ENCODE measurements at regions not wholly inside any gene's neighbourhood (a gene's known extent, or its start where the extent isn't known, plus 50 kb on each side); places are given as distances from the start of the nearest gene placed in this dataset.

DNA sequence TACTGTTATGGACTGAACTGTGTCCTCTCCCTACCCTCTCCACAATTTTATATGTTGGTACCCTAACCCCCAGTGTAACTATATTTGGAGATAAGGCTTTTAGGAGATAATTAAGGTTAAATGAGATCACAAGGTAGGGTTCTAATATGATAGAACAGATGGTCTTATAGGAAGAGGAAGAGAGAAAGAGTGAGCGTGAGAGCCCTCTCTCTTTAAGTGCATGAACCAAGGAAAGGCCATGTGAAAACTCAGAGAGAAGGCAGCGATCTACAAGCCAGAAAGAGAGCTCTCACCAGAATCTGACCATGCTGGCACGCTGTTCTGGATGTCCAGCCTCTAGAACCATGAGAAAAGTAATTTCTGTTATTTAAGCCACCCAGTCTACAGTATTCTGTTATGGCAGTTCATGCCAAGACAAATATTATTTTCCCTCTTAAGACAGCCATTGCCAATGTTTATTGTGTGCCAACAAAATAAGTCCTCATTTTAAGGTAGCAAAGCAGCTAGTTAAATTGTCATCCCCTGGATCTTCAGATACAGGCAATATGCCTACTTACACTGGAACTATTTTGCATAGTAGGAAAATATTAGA lies 336.2 kb downstream of the MID1IP1 start:
- no peak for TF ChIP-seq RFX5 (IDR thresholded peaks at IDR 0.05; ENCODE audit: low read length)
- TF ChIP-seq RXRA (IDR thresholded peaks at IDR 0.05; ENCODE audit: borderline replicate concordance, low read depth): no peak
- no peak for TF ChIP-seq JUND (IDR thresholded peaks at IDR 0.05)
- no peak for TF ChIP-seq SIN3A (IDR thresholded peaks at IDR 0.05; ENCODE audit: borderline replicate concordance, low read depth, low read length)
- TF ChIP-seq, protein P1, sequence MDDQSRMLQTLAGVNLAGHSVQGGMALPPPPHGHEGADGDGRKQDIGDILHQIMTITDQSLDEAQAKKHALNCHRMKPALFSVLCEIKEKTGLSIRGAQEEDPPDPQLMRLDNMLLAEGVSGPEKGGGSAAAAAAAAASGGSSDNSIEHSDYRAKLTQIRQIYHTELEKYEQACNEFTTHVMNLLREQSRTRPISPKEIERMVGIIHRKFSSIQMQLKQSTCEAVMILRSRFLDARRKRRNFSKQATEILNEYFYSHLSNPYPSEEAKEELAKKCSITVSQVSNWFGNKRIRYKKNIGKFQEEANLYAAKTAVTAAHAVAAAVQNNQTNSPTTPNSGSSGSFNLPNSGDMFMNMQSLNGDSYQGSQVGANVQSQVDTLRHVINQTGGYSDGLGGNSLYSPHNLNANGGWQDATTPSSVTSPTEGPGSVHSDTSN (IDR thresholded peaks at IDR 0.05): no peak
- TF ChIP-seq SMC3 (IDR thresholded peaks at IDR 0.05; ENCODE audit: low read depth, low read length): no peak
- no peak for TF ChIP-seq EP300 (IDR thresholded peaks at IDR 0.05; ENCODE audit: borderline replicate concordance in 1 of 2, low read depth in 1 of 2, low read length in 1 of 2)
- no peak for TF ChIP-seq TEAD4 (IDR thresholded peaks at IDR 0.05; ENCODE audit: borderline replicate concordance, insufficient read depth)
- TF ChIP-seq, protein P2, sequence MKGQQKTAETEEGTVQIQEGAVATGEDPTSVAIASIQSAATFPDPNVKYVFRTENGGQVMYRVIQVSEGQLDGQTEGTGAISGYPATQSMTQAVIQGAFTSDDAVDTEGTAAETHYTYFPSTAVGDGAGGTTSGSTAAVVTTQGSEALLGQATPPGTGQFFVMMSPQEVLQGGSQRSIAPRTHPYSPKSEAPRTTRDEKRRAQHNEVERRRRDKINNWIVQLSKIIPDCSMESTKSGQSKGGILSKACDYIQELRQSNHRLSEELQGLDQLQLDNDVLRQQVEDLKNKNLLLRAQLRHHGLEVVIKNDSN (IDR thresholded peaks at IDR 0.05; ENCODE audit: borderline replicate concordance, low read depth): no peak
- TF ChIP-seq NRF1 (IDR thresholded peaks at IDR 0.05; ENCODE audit: low read depth, low read length): no peak
- no peak for TF ChIP-seq EZH2phosphoT487 (IDR thresholded peaks at IDR 0.05; ENCODE audit: borderline replicate concordance, low read depth)
- TF ChIP-seq, protein P3, sequence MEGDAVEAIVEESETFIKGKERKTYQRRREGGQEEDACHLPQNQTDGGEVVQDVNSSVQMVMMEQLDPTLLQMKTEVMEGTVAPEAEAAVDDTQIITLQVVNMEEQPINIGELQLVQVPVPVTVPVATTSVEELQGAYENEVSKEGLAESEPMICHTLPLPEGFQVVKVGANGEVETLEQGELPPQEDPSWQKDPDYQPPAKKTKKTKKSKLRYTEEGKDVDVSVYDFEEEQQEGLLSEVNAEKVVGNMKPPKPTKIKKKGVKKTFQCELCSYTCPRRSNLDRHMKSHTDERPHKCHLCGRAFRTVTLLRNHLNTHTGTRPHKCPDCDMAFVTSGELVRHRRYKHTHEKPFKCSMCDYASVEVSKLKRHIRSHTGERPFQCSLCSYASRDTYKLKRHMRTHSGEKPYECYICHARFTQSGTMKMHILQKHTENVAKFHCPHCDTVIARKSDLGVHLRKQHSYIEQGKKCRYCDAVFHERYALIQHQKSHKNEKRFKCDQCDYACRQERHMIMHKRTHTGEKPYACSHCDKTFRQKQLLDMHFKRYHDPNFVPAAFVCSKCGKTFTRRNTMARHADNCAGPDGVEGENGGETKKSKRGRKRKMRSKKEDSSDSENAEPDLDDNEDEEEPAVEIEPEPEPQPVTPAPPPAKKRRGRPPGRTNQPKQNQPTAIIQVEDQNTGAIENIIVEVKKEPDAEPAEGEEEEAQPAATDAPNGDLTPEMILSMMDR (IDR thresholded peaks at IDR 0.05): no peak
- TF ChIP-seq, protein P4, sequence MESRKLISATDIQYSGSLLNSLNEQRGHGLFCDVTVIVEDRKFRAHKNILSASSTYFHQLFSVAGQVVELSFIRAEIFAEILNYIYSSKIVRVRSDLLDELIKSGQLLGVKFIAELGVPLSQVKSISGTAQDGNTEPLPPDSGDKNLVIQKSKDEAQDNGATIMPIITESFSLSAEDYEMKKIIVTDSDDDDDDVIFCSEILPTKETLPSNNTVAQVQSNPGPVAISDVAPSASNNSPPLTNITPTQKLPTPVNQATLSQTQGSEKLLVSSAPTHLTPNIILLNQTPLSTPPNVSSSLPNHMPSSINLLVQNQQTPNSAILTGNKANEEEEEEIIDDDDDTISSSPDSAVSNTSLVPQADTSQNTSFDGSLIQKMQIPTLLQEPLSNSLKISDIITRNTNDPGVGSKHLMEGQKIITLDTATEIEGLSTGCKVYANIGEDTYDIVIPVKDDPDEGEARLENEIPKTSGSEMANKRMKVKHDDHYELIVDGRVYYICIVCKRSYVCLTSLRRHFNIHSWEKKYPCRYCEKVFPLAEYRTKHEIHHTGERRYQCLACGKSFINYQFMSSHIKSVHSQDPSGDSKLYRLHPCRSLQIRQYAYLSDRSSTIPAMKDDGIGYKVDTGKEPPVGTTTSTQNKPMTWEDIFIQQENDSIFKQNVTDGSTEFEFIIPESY (IDR thresholded peaks at IDR 0.05; ENCODE audit: borderline replicate concordance, low read depth): no peak
- TF ChIP-seq, protein P5, sequence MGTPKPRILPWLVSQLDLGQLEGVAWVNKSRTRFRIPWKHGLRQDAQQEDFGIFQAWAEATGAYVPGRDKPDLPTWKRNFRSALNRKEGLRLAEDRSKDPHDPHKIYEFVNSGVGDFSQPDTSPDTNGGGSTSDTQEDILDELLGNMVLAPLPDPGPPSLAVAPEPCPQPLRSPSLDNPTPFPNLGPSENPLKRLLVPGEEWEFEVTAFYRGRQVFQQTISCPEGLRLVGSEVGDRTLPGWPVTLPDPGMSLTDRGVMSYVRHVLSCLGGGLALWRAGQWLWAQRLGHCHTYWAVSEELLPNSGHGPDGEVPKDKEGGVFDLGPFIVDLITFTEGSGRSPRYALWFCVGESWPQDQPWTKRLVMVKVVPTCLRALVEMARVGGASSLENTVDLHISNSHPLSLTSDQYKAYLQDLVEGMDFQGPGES (IDR thresholded peaks at IDR 0.05; ENCODE audit: low read depth, low read length): no peak
- TF ChIP-seq MXI1 (IDR thresholded peaks at IDR 0.05; ENCODE audit: low read depth, low read length): no peak
- TF ChIP-seq MEF2A (IDR thresholded peaks at IDR 0.05; ENCODE audit: borderline replicate concordance, low read depth): no peak
- ChIA-PET POLR2A (no interaction called here), CTCF (no interaction called here)
- Histone ChIP-seq H3K4me1 (ENCODE audit: control insufficient read depth in 1 of 2, insufficient read depth in 2 of 2, low read depth in 1 of 2, low read length in 1 of 2) (no peaks in the 10 kb centered on the region), H4K20me1 (ENCODE audit: insufficient read depth) (no peaks in the 10 kb centered on the region), H3K9me3 (no peaks in the 10 kb centered on the region), H3K79me2 (ENCODE audit: insufficient read depth) (no peaks in the 10 kb centered on the region), H2AFZ (ENCODE audit: low read depth) (no peak overlapping the region), H3F3A (replicated peaks; ENCODE audit: insufficient read depth) (no peaks in the 10 kb centered on the region), H3K27me3 (ENCODE audit: insufficient read depth) (no peaks in the 10 kb centered on the region), H3K9me2 (no peaks in the 10 kb centered on the region), H3K4me3 (ENCODE audit: low read depth in 2 of 2, low read length in 1 of 2) (no peak overlapping the region), H3K4me2 (no peak overlapping the region), H3K9ac (no peak overlapping the region), H3K27ac (ENCODE audit: low read depth in 2 of 2, low read length in 1 of 2) (no peak overlapping the region), H3K36me3 (replicated peaks in 1 of 2; ENCODE audit: control insufficient read depth in 1 of 2, insufficient read depth in 2 of 2, low read length in 1 of 2) (no peaks in the 10 kb centered on the region)
- WGBS (ENCODE audit: low lambda C conversion rate): 3% methylated on average over 3 of the region's 3 CpGs
- no peak for DNase-seq
